ENCODE measurements at regions not wholly inside any gene's neighbourhood (a gene's known extent, or its start where the extent isn't known, plus 50 kb on each side); places are given as distances from the start of the nearest gene placed in this dataset.

GRCh38 chr17:14902803-14903202 lies 362.3 kb downstream of the PMP22 start:
- TF ChIP-seq POLR2A (IDR thresholded peaks at IDR 0.05) (no peak), CTCF (IDR thresholded peaks at IDR 0.05) (no peak)

Measured in Peyer's patch (tissue), 4 donors.